ENCODE measurements at regions not wholly inside any gene's neighbourhood (a gene's known extent, or its start where the extent isn't known, plus 50 kb on each side); places are given as distances from the start of the nearest gene placed in this dataset.
"Not testable (repeated sequence)": the region's sequence is repeated elsewhere in the genome, so short reads cannot be mapped to it uniquely, and the experiment has no call there.

GRCh38 chr4:100900945-100901344 lies 383.1 kb upstream of the EMCN start:
- DNase-seq = not testable (repeated sequence)

GRCh38 chr4:100900134-100900533 lies 382.3 kb upstream of the EMCN start:
- no peak for DNase-seq

DNA sequence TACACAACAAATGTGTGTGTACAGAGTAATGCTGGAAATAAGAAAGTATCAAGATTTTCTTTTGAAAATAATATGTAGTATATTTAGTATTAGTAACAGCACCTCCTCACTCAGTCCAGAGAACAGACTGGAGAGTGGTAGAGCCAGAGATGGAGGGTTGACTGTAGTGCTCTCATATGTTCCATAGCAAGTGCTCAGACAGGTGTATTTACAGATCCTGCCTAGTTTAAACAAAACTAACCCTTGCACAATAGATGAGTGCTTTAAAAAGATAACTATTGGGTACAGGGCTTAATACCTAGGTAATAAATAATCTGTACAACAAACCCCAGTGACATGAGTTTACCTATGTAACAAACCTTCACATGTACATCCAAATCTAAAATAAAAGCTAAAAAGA lies 381.0 kb upstream of the EMCN start:
- no peak for DNase-seq

DNA sequence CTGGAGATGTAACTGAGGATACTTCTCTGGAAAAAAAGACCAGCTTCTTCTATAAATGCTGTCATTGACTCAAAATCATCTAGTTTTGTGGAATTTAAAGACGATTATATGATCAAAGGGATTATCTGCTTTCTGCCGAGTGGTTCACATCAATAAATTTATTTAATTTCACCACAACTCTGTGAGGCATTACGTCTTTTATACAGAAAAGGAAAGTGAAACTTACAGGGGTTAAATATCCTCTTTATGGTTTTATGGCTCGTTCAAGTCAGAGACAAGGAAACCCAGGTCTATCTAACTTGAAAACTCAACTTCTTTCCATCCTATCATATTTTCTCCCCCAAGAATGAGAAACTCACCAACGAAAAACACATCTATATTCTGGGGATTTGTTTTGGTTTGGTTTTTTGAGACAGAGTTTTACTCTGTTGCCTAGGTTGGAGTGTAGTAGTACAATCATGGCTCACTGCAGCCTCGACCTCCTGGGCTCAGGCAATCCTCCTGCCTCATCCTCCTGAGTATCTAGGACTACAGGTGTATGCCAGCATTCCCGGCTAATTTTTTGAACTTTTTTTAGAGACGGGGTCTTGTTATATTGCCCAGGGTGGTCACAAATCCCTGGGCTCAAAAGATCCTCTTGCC lies 377.9 kb upstream of the EMCN start:
- DNase-seq = no peak

GRCh38 chr4:100894339-100894870 lies 376.6 kb upstream of the EMCN start:
- no peak for DNase-seq

GRCh38 chr4:100891808-100892207 lies 374.0 kb upstream of the EMCN start:
- DNase-seq = no peak

- DNase-seq = no peak
Measured at GRCh38 chr4:100889898-100890297, 372.1 kb upstream of the EMCN start.

GRCh38 chr4:100889401-100889800 lies 371.6 kb upstream of the EMCN start:
- no peak for DNase-seq

DNA sequence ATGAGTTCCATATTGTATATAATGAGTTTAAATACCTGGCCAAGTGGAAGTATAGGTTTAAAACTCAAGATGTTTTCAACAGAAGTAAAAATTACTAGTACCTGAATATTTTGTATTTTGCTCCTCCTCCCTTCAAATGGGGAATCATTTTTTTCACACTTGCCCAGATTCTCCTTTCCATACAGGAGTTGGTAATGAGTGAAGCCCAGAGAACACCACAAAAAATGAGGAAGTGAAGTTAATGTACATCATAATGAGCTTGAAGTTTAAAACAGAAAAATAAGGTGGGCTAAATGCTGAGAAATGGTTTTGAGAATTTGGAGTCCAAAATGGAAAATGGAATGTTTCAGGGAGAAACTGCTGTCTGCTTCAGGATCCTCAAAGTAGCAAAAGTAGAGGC lies 364.8 kb upstream of the EMCN start:
- DNase-seq = no peak

DNA sequence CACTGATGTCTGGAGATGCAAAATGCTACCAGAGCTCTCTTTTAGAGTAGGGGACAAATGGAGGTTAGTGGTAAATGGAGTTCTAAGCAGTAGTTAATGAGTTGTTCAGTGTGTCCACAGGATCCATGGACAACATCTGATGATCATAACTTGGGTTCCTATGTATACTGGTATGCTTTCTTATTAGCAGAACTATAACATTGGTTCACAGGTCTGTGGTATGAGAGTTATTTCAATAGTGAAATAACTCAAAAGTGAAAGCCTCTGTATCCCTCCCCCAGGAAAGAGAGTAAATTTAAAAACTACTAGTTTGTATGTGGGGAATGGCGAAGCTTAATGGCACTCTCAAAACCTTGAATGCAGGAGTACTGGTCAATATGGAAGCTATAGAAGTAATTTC lies 363.5 kb upstream of the EMCN start:
- no peak for DNase-seq

GRCh38 chr4:100880011-100880410 lies 362.2 kb upstream of the EMCN start:
- DNase-seq = no peak

DNA sequence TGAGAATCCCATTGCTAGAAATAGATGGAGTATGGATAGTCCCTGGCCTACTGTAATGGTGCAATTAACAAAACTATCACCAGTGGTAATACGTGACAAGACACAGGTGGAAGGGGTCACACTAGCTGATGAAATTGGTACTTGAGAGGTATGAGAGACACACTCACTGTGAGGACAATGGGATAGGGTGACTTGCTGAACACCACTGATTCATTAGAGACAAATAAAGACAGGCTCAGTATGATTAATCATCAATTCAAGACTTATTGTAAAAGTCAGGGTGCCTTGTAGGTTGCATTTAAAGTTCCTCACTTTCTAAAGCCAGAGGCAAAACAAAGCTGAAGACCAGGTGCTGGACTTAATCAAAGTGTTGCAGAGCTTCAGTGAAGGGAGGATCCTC lies 361.6 kb upstream of the EMCN start:
- DNase-seq = no peak

DNA sequence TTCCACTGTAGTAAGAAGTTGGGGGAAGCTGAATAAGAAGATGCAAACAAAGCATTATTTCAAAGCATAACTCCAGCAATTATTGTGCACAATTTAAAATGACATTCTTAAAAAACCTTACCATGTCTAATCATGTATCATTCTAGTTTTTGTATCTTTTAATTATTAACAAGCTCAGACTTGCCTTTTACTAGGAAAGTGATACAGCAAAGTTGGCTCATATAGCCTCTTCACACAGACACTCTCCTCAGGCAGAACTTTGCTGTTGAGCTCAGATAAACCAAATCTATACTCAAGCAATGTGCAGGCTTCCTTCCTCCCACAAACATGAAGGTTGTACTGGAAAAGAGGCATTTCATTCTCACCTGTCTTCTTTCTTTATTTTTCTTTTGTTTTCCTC lies 358.7 kb upstream of the EMCN start:
- no peak for DNase-seq

GRCh38 chr4:100875296-100876068 lies 357.7 kb upstream of the EMCN start:
- no peak for DNase-seq

GRCh38 chr4:100872811-100873210 lies 355.0 kb upstream of the EMCN start:
- no peak for DNase-seq

DNA sequence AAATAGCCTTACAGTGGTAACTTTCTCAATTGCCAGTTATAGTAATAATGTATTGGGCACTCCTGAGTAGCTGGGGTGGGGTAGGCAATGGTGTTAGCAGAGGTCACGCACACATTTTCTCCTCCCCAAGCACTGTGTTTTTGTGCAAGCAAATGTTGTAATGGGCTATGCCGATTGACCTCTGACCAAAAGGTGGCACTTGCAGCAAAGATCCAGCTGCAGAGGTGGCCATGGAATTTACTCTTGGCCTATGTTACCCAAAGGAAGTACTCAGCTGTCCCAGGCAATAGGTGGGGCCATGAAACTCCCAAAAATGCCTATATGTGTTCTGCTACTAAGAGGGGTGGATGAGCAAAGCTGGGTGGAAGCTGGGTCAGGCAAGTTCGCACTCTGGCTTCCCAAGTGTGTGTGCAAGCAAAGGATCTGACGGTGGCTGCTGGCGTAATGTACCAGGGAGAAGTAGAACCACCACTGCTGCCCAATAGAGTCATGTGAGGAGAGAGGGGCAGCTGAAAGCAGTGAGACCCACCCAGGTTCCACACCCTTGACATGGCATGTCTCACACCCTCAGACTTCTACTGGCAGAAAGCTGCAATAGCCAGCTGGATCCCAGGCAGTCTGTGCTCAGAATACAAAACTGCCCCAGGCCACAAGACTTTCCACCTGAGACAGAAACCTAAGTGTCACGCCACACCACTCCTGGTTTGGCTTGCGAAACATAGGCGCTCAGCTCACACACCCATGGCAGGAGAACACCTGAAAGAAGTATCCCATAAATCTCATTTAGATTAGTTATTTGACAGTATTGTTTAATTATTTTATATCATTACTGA lies 353.3 kb upstream of the EMCN start:
- no peak for DNase-seq

DNA sequence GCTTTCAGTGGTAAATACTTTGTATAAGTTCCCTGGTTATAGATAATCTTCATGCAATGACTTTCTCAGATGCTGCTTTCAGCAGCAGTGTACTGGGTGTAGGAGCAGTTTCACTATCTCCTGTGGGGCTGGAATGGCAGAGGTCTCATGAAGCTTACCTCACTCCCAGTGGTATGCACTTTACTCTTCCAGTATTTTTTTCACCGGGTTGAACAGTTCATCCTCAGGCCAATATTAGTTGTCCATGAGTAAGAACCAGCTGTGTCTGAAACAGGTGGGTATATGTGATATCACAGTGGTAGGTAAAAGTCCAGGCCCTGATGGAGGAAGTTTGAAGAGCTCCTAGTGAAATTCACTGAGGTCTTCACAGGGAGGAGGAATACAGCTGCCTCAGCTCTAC lies 351.5 kb upstream of the EMCN start:
- no peak for DNase-seq

DNA sequence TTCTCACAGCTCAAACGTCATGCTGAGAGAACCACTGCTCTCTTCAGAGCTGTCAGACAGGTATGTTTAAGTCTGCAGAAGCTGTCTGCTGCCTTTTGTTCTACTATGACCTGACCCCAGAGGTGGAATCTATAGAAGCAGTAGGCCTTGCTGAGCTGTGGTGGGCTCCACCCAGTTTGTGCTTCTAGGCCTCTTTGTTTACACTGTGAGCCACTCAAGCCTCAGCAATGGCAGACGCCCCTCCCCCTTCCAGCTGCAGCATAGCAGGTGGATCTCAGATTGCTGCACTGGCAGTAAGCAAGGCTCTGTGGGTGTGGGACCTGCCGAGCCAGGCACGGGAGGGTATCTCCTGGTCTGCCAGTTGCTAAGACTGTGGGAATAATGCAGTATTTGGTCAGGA lies 350.5 kb upstream of the EMCN start:
- not testable (repeated sequence) for DNase-seq

- DNase-seq = no peak
Measured at GRCh38 chr4:100852326-100852725, 334.5 kb upstream of the EMCN start.

GRCh38 chr4:100849319-100849718 lies 331.5 kb upstream of the EMCN start:
- DNase-seq = no peak

- DNase-seq = no peak
Measured at GRCh38 chr4:100848841-100849240, 331.0 kb upstream of the EMCN start.

GRCh38 chr4:100843910-100844309 lies 326.1 kb upstream of the EMCN start:
- DNase-seq = no peak

DNA sequence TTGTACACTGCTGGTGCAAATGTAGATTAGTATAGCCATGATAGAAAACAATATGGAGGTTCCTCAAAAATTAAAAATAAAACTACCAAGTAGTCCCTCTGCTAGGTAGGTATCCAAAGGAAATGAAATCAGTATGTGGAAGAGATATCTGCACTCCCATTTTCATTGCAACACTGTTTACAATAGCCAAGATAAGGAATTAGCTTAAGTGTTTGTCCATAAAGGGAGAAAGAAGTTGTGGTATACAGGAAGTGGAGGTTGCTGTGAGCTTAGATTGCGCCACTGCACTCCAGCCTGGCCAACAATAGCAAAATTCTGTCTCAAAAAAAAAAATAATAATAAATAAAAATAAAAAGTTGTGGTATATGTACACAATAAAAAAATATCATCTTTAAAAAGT lies 325.0 kb upstream of the EMCN start:
- no peak for DNase-seq

- DNase-seq = no peak
Measured at GRCh38 chr4:100841911-100842310, 324.1 kb upstream of the EMCN start.

All from NCI-H524 treated with DMSO at 0.1 percent for 48 hours (cell line).